Mesothelial cell of epicardium (in vitro differentiated cells): ENCODE measurements at regions not wholly inside any gene's neighbourhood (a gene's known extent, or its start where the extent isn't known, plus 50 kb on each side); places are given as distances from the start of the nearest gene placed in this dataset.
"Not testable (repeated sequence)": the region's sequence is repeated elsewhere in the genome, so short reads cannot be mapped to it uniquely, and the experiment has no call there.

Experiments used
- DNase-seq, 2 experiments: peaks; one replicate each; pipeline ENCODE4 v3.0.0; 2021; ENCODE audit warnings: low spot score in 2 of 2; ENCODE audit not compliant: unreplicated experiment in 2 of 2
- H3K27ac Mint-ChIP-seq: 2 replicates; pipeline ENCODE4 v1.8.0; 2021; ENCODE audit warnings: mixed read lengths
- H3K27me3 Mint-ChIP-seq: 2 replicates; pipeline ENCODE4 v1.8.0; 2021; ENCODE audit warnings: low read depth, mixed read lengths
- H3K36me3 Mint-ChIP-seq: 2 replicates; pipeline ENCODE4 v1.8.0; 2021; ENCODE audit warnings: mixed read lengths
- H3K4me1 Mint-ChIP-seq: 2 replicates; pipeline ENCODE4 v1.8.0; 2021; ENCODE audit warnings: mixed read lengths
- H3K4me3 Mint-ChIP-seq: 2 replicates; pipeline ENCODE4 v1.8.0; 2021; ENCODE audit warnings: mild to moderate bottlenecking, moderate library complexity, mixed read lengths
- H3K9me3 Mint-ChIP-seq: 2 replicates; pipeline ENCODE4 v1.8.0; 2021; ENCODE audit warnings: mixed read lengths
- CTCF ChIP-seq: fragments of 200-600 bp; sonication (generic); IDR thresholded peaks from one replicate; pipeline ENCODE4 v1.5.0; 2021; ENCODE audit warnings: antibody characterized with exemption; ENCODE audit not compliant: unreplicated experiment

- DNase-seq: no peak
- peaks cover 15% of the 10 kb centered on the region for H3K27me3 Mint-ChIP-seq
These were observed 207.6 kb downstream of the EMP1 start for GRCh38 chr12:13404111-13404628.

GRCh38 chr12:13391375-13391774, 194.8 kb downstream of the EMP1 start:
- not testable (repeated sequence) for H3K4me3 Mint-ChIP-seq, DNase-seq, H3K36me3 Mint-ChIP-seq, H3K9me3 Mint-ChIP-seq, H3K27me3 Mint-ChIP-seq
- Mint-ChIP-seq H3K27ac (peak overlapping the region; percentile 90), H3K4me1 (peaks cover 19% of the 10 kb centered on the region)

More at GRCh38 chr12:13404111-13404628, 207.6 kb downstream of the EMP1 start:
- H3K9me3 Mint-ChIP-seq: no peaks in the 10 kb centered on the region
- peaks cover 20% of the 10 kb centered on the region for H3K4me1 Mint-ChIP-seq
- H3K36me3 Mint-ChIP-seq: no peaks in the 10 kb centered on the region
- peak overlapping the region; percentile 13 for H3K27ac Mint-ChIP-seq
- no peak overlapping the region for H3K4me3 Mint-ChIP-seq
- TF ChIP-seq CTCF: no peak

DNA sequence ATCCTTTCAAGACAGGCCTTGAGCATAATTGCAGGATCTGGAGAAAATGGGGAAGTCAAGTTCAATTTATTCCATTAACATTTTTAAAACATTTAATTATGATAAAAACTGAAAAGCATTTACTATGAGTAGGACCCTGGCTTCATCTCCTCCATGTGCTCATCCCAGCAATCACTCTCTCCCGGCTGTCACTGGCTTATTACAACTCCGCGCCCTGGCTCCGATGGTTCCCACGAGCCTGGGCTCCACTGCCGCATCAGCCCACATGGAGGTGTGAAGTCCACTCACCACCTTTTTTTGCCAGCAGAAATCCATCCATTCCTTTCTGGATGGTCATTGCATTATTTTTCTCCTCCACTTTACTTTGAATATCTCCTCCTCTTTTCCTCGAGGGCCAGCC, 194.4 kb downstream of the EMP1 start:
- peak overlapping the region; percentile 90 for H3K27ac Mint-ChIP-seq
- H3K4me3 Mint-ChIP-seq: no peak overlapping the region
- peaks cover 22% of the 10 kb centered on the region for H3K4me1 Mint-ChIP-seq
- DNase-seq: no peak
- TF ChIP-seq CTCF: no peak
- H3K9me3 Mint-ChIP-seq: no peaks in the 10 kb centered on the region
- peaks cover 2% of the 10 kb centered on the region for H3K27me3 Mint-ChIP-seq
- H3K36me3 Mint-ChIP-seq: no peaks in the 10 kb centered on the region

DNA sequence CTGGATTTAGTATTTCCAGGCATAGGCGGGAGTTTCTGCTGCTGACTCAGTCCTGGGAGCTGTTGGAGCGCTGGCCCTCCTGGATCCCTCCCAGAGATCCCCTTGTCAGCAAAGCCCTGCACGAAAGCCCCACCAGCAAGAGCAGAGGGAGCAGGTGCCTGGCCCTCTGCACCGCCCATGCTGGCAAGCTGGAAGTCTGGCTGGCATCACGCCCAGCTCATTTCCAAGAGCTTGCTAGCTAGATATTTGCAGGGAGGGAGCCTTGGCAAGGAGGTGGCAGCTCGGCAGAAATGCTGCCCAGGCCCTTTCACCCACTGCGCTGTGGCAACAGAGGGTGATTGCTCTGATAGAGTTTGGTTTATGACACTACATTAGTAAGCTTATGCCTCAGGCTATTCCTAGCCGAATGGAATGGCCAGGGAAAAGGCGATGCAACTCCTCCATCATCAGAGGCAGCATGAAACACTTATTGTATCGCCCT, 193.9 kb downstream of the EMP1 start:
- peaks cover 2% of the 10 kb centered on the region for H3K27me3 Mint-ChIP-seq
- H3K36me3 Mint-ChIP-seq: no peaks in the 10 kb centered on the region
- no peak overlapping the region for H3K4me3 Mint-ChIP-seq
- TF ChIP-seq CTCF: no peak
- peak; percentile 48 to 63 for DNase-seq
- no peaks in the 10 kb centered on the region for H3K9me3 Mint-ChIP-seq
- H3K4me1 Mint-ChIP-seq: peaks cover 22% of the 10 kb centered on the region
- H3K27ac Mint-ChIP-seq: peak overlapping the region; percentile 83

DNA sequence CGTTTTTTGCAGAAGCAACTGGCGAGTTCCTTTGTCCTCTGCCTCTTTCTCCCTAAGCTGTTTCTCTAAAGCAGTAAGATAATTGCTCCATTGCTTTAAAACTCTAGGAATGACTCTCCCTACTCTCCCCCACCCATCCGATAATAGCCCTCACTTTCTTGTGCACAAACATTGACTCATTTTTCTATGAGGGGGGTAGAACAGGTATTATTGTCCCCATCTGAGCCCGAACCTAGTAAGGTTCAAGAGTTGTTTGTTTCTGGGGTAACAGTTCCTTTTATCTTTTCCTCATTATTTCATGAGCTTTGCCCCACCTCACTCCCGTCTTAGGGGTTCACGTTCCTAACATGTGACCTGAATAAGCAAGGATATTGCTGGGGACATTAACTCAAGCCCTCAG, 190.6 kb downstream of the EMP1 start:
- no peak for TF ChIP-seq CTCF
- Mint-ChIP-seq H3K4me1 (peaks cover 35% of the 10 kb centered on the region), H3K27ac (no peak overlapping the region), H3K27me3 (peaks cover 2% of the 10 kb centered on the region), H3K9me3 (no peaks in the 10 kb centered on the region), H3K4me3 (no peak overlapping the region), H3K36me3 (no peaks in the 10 kb centered on the region)
- DNase-seq: no peak

- DNase-seq: no peak
- no peak overlapping the region for H3K27ac Mint-ChIP-seq
- no peak overlapping the region for H3K4me3 Mint-ChIP-seq
These were observed 190.0 kb downstream of the EMP1 start for GRCh38 chr12:13386323-13387039.

More at GRCh38 chr12:13386323-13387039, 190.0 kb downstream of the EMP1 start:
- no peaks in the 10 kb centered on the region for H3K36me3 Mint-ChIP-seq
- H3K4me1 Mint-ChIP-seq: peaks cover 38% of the 10 kb centered on the region
- TF ChIP-seq CTCF: no peak
- no peaks in the 10 kb centered on the region for H3K9me3 Mint-ChIP-seq
- H3K27me3 Mint-ChIP-seq: peaks cover 2% of the 10 kb centered on the region
